ENCODE measurements at regions not wholly inside any gene's neighbourhood (a gene's known extent, or its start where the extent isn't known, plus 50 kb on each side); places are given as distances from the start of the nearest gene placed in this dataset.

DNA sequence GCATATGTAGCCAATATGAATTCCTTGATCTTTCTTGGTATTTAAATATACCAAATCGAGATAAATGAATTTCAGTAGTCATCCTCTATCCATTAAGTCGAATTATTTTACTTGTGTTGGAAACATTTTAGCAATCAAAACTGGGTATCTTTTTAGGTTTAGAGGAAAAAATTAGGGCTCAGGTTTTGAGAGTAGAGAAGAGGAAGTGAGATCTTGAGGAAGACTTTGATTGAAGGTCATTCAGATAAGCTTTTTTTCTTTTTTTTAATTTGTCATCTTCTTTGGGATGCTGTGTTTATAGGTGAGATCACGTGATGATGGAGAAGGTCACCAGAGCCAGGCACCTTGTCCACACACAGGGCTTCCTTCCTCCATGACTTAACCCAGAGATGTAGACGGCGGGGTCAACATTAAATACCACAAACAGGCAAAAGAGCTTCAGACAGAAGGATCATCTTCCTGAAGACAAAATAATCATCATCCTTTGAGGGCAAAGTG lies 750.1 kb downstream of the RNF144A start:
- Histone ChIP-seq H3K36me3 (ENCODE audit: control insufficient read depth in 2 of 2, insufficient read depth in 2 of 2, low read length in 2 of 2) (no peaks in the 10 kb centered on the region), H3K9ac (ENCODE audit: low read depth in 1 of 2, low read length in 2 of 2) (no peak overlapping the region), H3K4me3 (ENCODE audit: low read length in 2 of 2) (no peak overlapping the region), H3K4me1 (ENCODE audit: control insufficient read depth in 2 of 2, insufficient read depth in 2 of 2, low read length in 2 of 2) (no peaks in the 10 kb centered on the region), H3K27ac (ENCODE audit: low read depth in 2 of 2, low read length in 2 of 2) (no peak overlapping the region), H3K9me3 (ENCODE audit: control insufficient read depth in 2 of 2, low read length in 2 of 2) (no peaks in the 10 kb centered on the region), H3K27me3 (ENCODE audit: control insufficient read depth in 2 of 2, insufficient read depth in 2 of 2, low read length in 2 of 2) (no peaks in the 10 kb centered on the region)

DNA sequence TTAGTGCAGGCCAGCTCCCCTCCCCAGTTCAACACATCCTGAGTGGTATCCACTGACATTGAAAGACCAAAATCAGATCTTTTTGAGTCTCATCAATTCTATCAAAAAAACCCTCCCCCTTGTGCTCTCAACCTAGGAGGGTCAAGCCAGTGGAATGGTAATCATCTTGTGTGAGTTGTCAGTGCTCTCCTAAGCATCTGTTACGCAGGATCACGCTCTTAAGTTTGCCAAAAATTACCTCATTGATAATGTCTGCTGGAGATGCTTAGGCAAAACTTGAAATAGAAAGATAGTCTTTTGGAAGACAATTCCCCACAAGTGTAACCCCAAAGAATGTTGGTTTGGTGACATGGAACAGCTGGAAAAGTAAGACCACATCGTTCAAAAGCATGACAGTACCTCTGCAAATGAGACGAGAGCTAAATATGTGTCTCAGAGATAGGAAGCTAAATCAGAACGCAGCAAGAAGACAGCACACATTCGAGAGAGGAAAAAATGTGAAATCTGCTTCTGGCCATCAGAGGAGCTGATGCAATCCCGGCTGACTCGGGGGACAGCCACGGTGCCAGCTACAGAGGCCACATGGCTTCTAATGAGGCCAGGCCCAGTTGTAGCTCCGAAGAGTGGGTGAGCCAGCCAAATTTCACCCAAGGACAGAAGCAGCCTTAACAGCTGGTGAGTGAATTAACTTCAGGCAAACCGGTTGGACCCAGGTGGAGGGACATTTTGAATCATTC lies 753.9 kb downstream of the RNF144A start:
- no peaks in the 10 kb centered on the region for H3K27me3 ChIP-seq (ENCODE audit: control insufficient read depth in 2 of 2, insufficient read depth in 2 of 2, low read length in 2 of 2)
- H3K4me1 ChIP-seq (ENCODE audit: control insufficient read depth in 2 of 2, insufficient read depth in 2 of 2, low read length in 2 of 2), result no peaks in the 10 kb centered on the region
- H3K27ac ChIP-seq (ENCODE audit: low read depth in 2 of 2, low read length in 2 of 2), result no peak overlapping the region
- no peaks in the 10 kb centered on the region for H3K9me3 ChIP-seq (ENCODE audit: control insufficient read depth in 2 of 2, low read length in 2 of 2)
- no peaks in the 10 kb centered on the region for H3K36me3 ChIP-seq (ENCODE audit: control insufficient read depth in 2 of 2, insufficient read depth in 2 of 2, low read length in 2 of 2)
- no peak overlapping the region for H3K4me3 ChIP-seq (ENCODE audit: low read length in 2 of 2)
- H3K9ac ChIP-seq (ENCODE audit: low read depth in 1 of 2, low read length in 2 of 2), result no peak overlapping the region

GRCh38 chr2:7672027-7672684 lies 754.9 kb downstream of the RNF144A start:
- Histone ChIP-seq H3K9ac (ENCODE audit: low read depth in 1 of 2, low read length in 2 of 2) (no peak overlapping the region), H3K27ac (ENCODE audit: low read depth in 2 of 2, low read length in 2 of 2) (no peak overlapping the region), H3K4me1 (ENCODE audit: control insufficient read depth in 2 of 2, insufficient read depth in 2 of 2, low read length in 2 of 2) (no peaks in the 10 kb centered on the region), H3K27me3 (ENCODE audit: control insufficient read depth in 2 of 2, insufficient read depth in 2 of 2, low read length in 2 of 2) (no peaks in the 10 kb centered on the region), H3K4me3 (ENCODE audit: low read length in 2 of 2) (no peak overlapping the region), H3K9me3 (ENCODE audit: control insufficient read depth in 2 of 2, low read length in 2 of 2) (no peaks in the 10 kb centered on the region), H3K36me3 (ENCODE audit: control insufficient read depth in 2 of 2, insufficient read depth in 2 of 2, low read length in 2 of 2) (no peaks in the 10 kb centered on the region)

DNA sequence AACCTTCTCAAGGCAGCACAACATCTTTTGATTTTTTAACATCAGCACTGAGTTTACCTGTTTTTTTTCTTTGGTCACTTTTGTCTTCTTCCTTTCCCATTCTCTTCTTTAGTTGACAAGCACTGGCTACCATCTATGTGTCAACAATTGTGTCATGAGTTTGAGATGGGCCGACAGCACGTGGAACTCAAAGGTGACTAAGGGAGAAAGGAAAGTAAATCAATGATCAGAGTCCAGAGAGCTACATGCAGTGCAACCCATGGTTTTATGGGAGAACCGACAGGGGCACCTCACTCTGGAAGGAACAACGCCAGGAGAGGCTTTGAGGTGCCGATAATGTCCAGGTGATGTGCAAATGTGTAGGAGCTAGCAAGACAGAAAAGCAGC lies 755.5 kb downstream of the RNF144A start:
- Histone ChIP-seq H3K9ac (ENCODE audit: low read depth in 1 of 2, low read length in 2 of 2) (no peak overlapping the region), H3K4me3 (ENCODE audit: low read length in 2 of 2) (no peak overlapping the region), H3K27ac (ENCODE audit: low read depth in 2 of 2, low read length in 2 of 2) (no peak overlapping the region), H3K4me1 (ENCODE audit: control insufficient read depth in 2 of 2, insufficient read depth in 2 of 2, low read length in 2 of 2) (no peaks in the 10 kb centered on the region), H3K9me3 (ENCODE audit: control insufficient read depth in 2 of 2, low read length in 2 of 2) (no peaks in the 10 kb centered on the region), H3K27me3 (ENCODE audit: control insufficient read depth in 2 of 2, insufficient read depth in 2 of 2, low read length in 2 of 2) (no peaks in the 10 kb centered on the region), H3K36me3 (ENCODE audit: control insufficient read depth in 2 of 2, insufficient read depth in 2 of 2, low read length in 2 of 2) (no peaks in the 10 kb centered on the region)

GRCh38 chr2:7673101-7673500 lies 755.9 kb downstream of the RNF144A start:
- Histone ChIP-seq H3K9me3 (ENCODE audit: control insufficient read depth in 2 of 2, low read length in 2 of 2) (no peaks in the 10 kb centered on the region), H3K27ac (ENCODE audit: low read depth in 2 of 2, low read length in 2 of 2) (no peak overlapping the region), H3K9ac (ENCODE audit: low read depth in 1 of 2, low read length in 2 of 2) (no peak overlapping the region), H3K4me1 (ENCODE audit: control insufficient read depth in 2 of 2, insufficient read depth in 2 of 2, low read length in 2 of 2) (no peaks in the 10 kb centered on the region), H3K27me3 (ENCODE audit: control insufficient read depth in 2 of 2, insufficient read depth in 2 of 2, low read length in 2 of 2) (no peaks in the 10 kb centered on the region), H3K36me3 (ENCODE audit: control insufficient read depth in 2 of 2, insufficient read depth in 2 of 2, low read length in 2 of 2) (no peaks in the 10 kb centered on the region), H3K4me3 (ENCODE audit: low read length in 2 of 2) (no peak overlapping the region)

- Histone ChIP-seq H3K27ac (ENCODE audit: low read depth in 2 of 2, low read length in 2 of 2) (no peak overlapping the region), H3K36me3 (ENCODE audit: control insufficient read depth in 2 of 2, insufficient read depth in 2 of 2, low read length in 2 of 2) (no peaks in the 10 kb centered on the region), H3K9me3 (ENCODE audit: control insufficient read depth in 2 of 2, low read length in 2 of 2) (no peaks in the 10 kb centered on the region), H3K4me3 (ENCODE audit: low read length in 2 of 2) (no peak overlapping the region), H3K27me3 (ENCODE audit: control insufficient read depth in 2 of 2, insufficient read depth in 2 of 2, low read length in 2 of 2) (no peaks in the 10 kb centered on the region), H3K4me1 (ENCODE audit: control insufficient read depth in 2 of 2, insufficient read depth in 2 of 2, low read length in 2 of 2) (no peaks in the 10 kb centered on the region), H3K9ac (ENCODE audit: low read depth in 1 of 2, low read length in 2 of 2) (no peak overlapping the region)
Measured at GRCh38 chr2:7673853-7674252, 756.6 kb downstream of the RNF144A start.

DNA sequence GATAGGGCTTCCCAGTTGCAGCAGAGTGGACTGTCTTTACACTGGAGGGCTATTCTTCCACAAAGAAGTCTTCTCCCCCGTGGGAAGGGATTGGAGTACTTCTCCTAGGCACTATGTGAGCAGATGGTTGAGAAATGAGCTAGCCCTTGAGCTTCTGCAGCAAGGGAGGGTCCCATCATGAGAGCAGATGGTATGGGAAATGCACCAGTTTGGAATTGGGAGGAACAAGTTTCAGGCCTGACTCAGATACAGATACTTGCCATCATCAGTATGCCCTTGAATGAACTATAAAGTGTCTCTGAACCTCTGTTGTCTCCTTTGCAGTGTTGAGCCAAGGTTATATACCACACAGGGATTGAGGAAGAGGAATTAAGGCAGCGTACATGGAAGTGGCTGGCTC lies 757.4 kb downstream of the RNF144A start:
- Histone ChIP-seq H3K36me3 (ENCODE audit: control insufficient read depth in 2 of 2, insufficient read depth in 2 of 2, low read length in 2 of 2) (no peaks in the 10 kb centered on the region), H3K4me3 (ENCODE audit: low read length in 2 of 2) (no peak overlapping the region), H3K4me1 (ENCODE audit: control insufficient read depth in 2 of 2, insufficient read depth in 2 of 2, low read length in 2 of 2) (no peaks in the 10 kb centered on the region), H3K9ac (ENCODE audit: low read depth in 1 of 2, low read length in 2 of 2) (no peak overlapping the region), H3K9me3 (ENCODE audit: control insufficient read depth in 2 of 2, low read length in 2 of 2) (no peaks in the 10 kb centered on the region), H3K27ac (ENCODE audit: low read depth in 2 of 2, low read length in 2 of 2) (no peak overlapping the region), H3K27me3 (ENCODE audit: control insufficient read depth in 2 of 2, insufficient read depth in 2 of 2, low read length in 2 of 2) (no peaks in the 10 kb centered on the region)

DNA sequence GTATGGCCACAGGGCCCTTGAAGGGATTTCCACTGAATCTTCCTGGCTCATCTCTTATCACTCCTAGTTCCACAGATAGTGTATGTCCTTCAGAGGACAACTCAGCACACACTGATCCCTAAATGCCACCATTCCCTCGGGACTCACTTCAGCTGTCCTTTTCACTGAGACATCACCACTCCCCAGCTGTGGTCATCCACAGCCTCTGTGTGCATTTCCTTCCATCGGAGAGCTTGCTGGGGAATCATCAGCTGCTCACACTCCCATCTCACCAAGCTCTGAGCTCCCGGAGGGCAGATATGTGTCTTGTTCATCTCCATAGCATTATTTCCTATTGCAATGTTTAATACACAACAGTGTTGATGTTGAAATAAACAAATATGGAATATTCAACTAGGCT lies 759.5 kb downstream of the RNF144A start:
- Histone ChIP-seq H3K27me3 (ENCODE audit: control insufficient read depth in 2 of 2, insufficient read depth in 2 of 2, low read length in 2 of 2) (no peaks in the 10 kb centered on the region), H3K36me3 (ENCODE audit: control insufficient read depth in 2 of 2, insufficient read depth in 2 of 2, low read length in 2 of 2) (no peaks in the 10 kb centered on the region), H3K4me3 (ENCODE audit: low read length in 2 of 2) (no peak overlapping the region), H3K9me3 (ENCODE audit: control insufficient read depth in 2 of 2, low read length in 2 of 2) (no peaks in the 10 kb centered on the region), H3K9ac (ENCODE audit: low read depth in 1 of 2, low read length in 2 of 2) (no peak overlapping the region), H3K27ac (ENCODE audit: low read depth in 2 of 2, low read length in 2 of 2) (no peak overlapping the region), H3K4me1 (ENCODE audit: control insufficient read depth in 2 of 2, insufficient read depth in 2 of 2, low read length in 2 of 2) (no peaks in the 10 kb centered on the region)

DNA sequence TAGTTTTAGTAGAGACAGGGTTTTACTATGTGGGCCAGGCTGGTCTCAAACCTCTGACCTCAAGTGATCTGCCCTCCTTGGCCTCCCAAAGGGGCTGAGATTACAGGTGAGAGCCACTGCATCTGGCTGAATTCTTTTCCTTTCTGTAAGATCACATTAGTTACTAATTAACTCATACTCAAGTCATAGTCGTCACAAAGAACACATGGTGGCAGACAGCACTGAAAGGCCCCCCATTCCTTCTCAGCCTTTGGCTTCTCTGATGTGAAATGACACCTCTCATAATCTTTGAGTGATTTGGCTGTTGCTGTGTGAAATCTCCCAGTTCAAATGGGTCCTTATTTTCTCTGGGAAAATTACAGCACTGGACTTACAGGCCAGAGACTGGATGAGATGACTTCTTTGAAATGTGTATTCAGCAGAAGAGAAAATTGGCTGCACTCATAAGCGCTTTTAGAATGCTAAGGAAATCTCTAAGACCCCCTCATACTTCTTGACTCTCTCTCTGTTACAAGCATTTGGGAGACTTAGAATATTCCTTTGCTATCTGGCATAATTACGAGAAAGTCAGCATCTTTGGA lies 764.8 kb downstream of the RNF144A start:
- Histone ChIP-seq H3K9me3 (ENCODE audit: control insufficient read depth in 2 of 2, low read length in 2 of 2) (no peaks in the 10 kb centered on the region), H3K27me3 (ENCODE audit: control insufficient read depth in 2 of 2, insufficient read depth in 2 of 2, low read length in 2 of 2) (no peaks in the 10 kb centered on the region), H3K27ac (ENCODE audit: low read depth in 2 of 2, low read length in 2 of 2) (no peak overlapping the region), H3K36me3 (ENCODE audit: control insufficient read depth in 2 of 2, insufficient read depth in 2 of 2, low read length in 2 of 2) (no peaks in the 10 kb centered on the region), H3K9ac (ENCODE audit: low read depth in 1 of 2, low read length in 2 of 2) (no peak overlapping the region), H3K4me3 (ENCODE audit: low read length in 2 of 2) (no peak overlapping the region), H3K4me1 (ENCODE audit: control insufficient read depth in 2 of 2, insufficient read depth in 2 of 2, low read length in 2 of 2) (no peaks in the 10 kb centered on the region)

DNA sequence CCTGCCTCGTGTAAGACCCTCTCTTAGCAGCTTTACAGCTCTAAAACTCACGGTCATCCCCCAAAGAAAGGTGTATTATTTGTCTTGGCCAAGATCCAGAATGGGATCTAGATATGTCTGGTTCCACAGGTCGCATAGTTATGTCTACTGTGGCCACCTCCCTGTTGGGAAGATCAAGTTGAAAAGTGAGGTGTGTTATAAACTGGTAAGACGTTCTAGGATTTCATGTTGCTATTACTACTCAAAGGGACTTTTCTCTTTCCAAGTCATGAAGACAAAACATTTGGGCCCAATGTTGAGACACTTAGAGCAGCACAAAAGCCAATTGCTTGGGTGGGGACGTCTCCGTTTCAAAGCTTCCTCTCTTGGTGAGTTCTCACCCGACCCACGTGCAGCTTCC lies 766.0 kb downstream of the RNF144A start:
- H3K36me3 ChIP-seq (ENCODE audit: control insufficient read depth in 2 of 2, insufficient read depth in 2 of 2, low read length in 2 of 2), result no peaks in the 10 kb centered on the region
- no peaks in the 10 kb centered on the region for H3K4me1 ChIP-seq (ENCODE audit: control insufficient read depth in 2 of 2, insufficient read depth in 2 of 2, low read length in 2 of 2)
- no peak overlapping the region for H3K9ac ChIP-seq (ENCODE audit: low read depth in 1 of 2, low read length in 2 of 2)
- no peaks in the 10 kb centered on the region for H3K9me3 ChIP-seq (ENCODE audit: control insufficient read depth in 2 of 2, low read length in 2 of 2)
- H3K27me3 ChIP-seq (ENCODE audit: control insufficient read depth in 2 of 2, insufficient read depth in 2 of 2, low read length in 2 of 2), result no peaks in the 10 kb centered on the region
- no peak overlapping the region for H3K27ac ChIP-seq (ENCODE audit: low read depth in 2 of 2, low read length in 2 of 2)
- H3K4me3 ChIP-seq (ENCODE audit: low read length in 2 of 2), result no peak overlapping the region
